WERI-Rb-1 (cell line): ENCODE measurements at regions not wholly inside any gene's neighbourhood (a gene's known extent, or its start where the extent isn't known, plus 50 kb on each side); places are given as distances from the start of the nearest gene placed in this dataset.
"Not testable (repeated sequence)": the region's sequence is repeated elsewhere in the genome, so short reads cannot be mapped to it uniquely, and the experiment has no call there.

Source experiments
- DNase-seq: peaks from one replicate; pipeline ENCODE4 v3.0.0-alpha.2; 2020
- H3K27ac ChIP-seq: fragments of 250-450 bp; sonication (Bioruptor Pico); 2 replicates; pipeline ENCODE4 v1.5.1; 2020; ENCODE audit warnings: mild to moderate bottlenecking, moderate library complexity
- H3K27me3 ChIP-seq: fragments of 250-450 bp; sonication (Bioruptor Pico); 2 replicates; pipeline ENCODE4 v1.5.1; 2021; ENCODE audit warnings: mild to moderate bottlenecking, low read depth, moderate library complexity; ENCODE audit not compliant: insufficient read depth, severe bottlenecking
- H3K36me3 ChIP-seq: fragments of 250-450 bp; sonication (Bioruptor Pico); 2 replicates; pipeline ENCODE4 v1.5.1; 2020; ENCODE audit warnings: mild to moderate bottlenecking, moderate library complexity
- H3K4me3 ChIP-seq: 2 replicates; pipeline ENCODE4 v1.5.1; 2011; ENCODE audit warnings: low read depth, mild to moderate bottlenecking, control low read depth, low read length
- H3K9me3 ChIP-seq: fragments of 250-450 bp; sonication (Bioruptor Pico); 2 replicates; pipeline ENCODE4 v1.5.1; 2021; ENCODE audit warnings: mild to moderate bottlenecking, moderate library complexity; ENCODE audit not compliant: severe bottlenecking
- TF ChIP-seq, protein P1 (sequence below): IDR thresholded peaks from 2 replicates; pipeline ENCODE4 v1.5.1; 2011; ENCODE audit warnings: low read depth, mild to moderate bottlenecking, control low read depth, inconsistent platforms, low read length

DNA sequence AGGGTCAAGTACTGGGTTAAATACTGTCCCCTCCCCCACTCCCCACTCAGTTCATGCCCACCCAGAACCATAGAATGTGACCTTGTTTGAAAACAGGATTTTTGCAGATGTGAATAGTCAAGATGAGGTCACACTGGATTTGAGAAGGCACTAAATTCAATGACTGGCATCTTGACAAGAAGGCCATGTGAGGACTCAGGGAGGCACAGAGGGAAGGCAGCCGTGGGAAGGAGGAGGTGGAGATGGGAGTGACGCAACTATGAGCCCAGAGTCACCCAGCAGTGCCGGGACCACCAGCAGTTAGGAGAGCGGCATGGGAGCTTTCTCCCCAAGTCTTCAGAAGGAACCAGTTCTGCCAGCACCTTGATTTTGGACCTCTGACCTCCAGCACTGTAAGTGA, 257.3 kb downstream of the BCL2 start:
- DNase-seq, result no peak
- Histone ChIP-seq H3K27ac (no peak overlapping the region), H3K4me3 (no peak overlapping the region), H3K27me3 (no peaks in the 10 kb centered on the region), H3K36me3 (no peaks in the 10 kb centered on the region), H3K9me3 (no peaks in the 10 kb centered on the region)
- TF ChIP-seq, protein P1, sequence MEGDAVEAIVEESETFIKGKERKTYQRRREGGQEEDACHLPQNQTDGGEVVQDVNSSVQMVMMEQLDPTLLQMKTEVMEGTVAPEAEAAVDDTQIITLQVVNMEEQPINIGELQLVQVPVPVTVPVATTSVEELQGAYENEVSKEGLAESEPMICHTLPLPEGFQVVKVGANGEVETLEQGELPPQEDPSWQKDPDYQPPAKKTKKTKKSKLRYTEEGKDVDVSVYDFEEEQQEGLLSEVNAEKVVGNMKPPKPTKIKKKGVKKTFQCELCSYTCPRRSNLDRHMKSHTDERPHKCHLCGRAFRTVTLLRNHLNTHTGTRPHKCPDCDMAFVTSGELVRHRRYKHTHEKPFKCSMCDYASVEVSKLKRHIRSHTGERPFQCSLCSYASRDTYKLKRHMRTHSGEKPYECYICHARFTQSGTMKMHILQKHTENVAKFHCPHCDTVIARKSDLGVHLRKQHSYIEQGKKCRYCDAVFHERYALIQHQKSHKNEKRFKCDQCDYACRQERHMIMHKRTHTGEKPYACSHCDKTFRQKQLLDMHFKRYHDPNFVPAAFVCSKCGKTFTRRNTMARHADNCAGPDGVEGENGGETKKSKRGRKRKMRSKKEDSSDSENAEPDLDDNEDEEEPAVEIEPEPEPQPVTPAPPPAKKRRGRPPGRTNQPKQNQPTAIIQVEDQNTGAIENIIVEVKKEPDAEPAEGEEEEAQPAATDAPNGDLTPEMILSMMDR, result no peak

DNA sequence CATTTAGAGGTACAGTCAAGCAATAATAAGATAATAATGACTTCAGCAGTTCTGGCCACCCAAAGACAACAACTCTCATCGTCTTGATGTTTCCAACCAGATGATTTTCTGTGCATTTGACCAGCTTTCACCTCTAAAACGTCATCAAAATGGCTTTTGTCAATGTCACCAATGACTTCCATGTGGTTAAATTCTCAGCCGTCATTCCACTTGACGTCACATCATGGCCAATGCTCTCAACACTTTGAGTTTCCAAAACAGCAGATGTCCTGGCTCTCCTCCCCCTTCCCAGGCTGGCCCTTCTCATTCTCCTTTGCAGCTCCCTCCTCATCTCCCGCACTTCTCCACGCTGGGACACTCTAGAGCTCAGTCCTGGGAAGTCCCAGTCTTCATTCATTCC, 258.3 kb downstream of the BCL2 start:
- no peak for DNase-seq
- H3K27ac ChIP-seq, result no peak overlapping the region
- H3K36me3 ChIP-seq, result no peaks in the 10 kb centered on the region
- H3K4me3 ChIP-seq, result no peak overlapping the region
- no peaks in the 10 kb centered on the region for H3K9me3 ChIP-seq
- TF ChIP-seq, protein P1, result no peak
- no peaks in the 10 kb centered on the region for H3K27me3 ChIP-seq

DNA sequence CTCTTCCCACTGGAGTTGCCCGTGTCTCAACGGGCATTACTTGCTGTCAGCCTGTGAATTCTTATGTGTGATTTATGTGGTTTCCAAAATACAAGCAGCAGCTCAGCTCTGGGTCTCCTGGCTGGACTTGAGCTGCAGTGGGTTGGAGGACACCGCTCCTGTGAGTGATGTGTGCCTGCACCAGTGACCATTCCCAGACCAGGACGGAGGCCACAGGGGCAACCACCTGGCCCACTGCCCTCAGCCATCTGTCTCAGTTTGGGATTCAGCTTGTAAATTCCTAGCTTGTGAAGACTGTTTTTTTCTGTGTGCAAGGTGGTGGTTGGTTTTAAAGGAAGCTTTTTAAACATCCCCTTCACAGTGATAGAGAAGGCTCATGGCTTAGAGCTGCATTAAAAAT, 261.0 kb downstream of the BCL2 start:
- H3K9me3 ChIP-seq, result no peaks in the 10 kb centered on the region
- H3K36me3 ChIP-seq, result no peaks in the 10 kb centered on the region
- H3K27me3 ChIP-seq, result no peaks in the 10 kb centered on the region
- TF ChIP-seq, protein P1, result no peak
- H3K4me3 ChIP-seq, result no peak overlapping the region
- DNase-seq, result peak; percentile 53
- no peak overlapping the region for H3K27ac ChIP-seq

DNA sequence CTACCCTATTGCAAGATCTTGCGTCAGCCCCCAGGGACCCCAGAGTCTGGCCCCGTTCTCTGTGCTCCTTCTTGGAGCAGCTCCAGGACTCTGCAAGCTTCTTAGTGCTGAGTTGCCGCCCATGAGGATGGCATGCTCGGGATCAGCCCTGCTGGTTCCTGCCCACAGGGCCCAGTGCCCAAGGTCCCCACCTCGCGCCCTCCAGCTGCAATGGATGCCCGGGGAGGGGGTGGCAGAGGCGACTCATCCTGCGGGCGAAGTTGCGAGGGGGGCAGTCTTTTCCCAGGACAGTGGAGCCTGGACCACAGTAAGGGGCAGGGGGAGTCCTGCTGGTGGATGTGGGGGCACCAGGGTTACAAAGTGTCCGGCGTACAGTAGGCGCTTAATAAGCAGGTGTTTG, 261.9 kb downstream of the BCL2 start:
- H3K4me3 ChIP-seq, result no peak overlapping the region
- H3K36me3 ChIP-seq, result no peaks in the 10 kb centered on the region
- TF ChIP-seq, protein P1, result no peak
- H3K27ac ChIP-seq, result no peak overlapping the region
- H3K27me3 ChIP-seq, result no peaks in the 10 kb centered on the region
- H3K9me3 ChIP-seq, result no peaks in the 10 kb centered on the region
- DNase-seq, result no peak

DNA sequence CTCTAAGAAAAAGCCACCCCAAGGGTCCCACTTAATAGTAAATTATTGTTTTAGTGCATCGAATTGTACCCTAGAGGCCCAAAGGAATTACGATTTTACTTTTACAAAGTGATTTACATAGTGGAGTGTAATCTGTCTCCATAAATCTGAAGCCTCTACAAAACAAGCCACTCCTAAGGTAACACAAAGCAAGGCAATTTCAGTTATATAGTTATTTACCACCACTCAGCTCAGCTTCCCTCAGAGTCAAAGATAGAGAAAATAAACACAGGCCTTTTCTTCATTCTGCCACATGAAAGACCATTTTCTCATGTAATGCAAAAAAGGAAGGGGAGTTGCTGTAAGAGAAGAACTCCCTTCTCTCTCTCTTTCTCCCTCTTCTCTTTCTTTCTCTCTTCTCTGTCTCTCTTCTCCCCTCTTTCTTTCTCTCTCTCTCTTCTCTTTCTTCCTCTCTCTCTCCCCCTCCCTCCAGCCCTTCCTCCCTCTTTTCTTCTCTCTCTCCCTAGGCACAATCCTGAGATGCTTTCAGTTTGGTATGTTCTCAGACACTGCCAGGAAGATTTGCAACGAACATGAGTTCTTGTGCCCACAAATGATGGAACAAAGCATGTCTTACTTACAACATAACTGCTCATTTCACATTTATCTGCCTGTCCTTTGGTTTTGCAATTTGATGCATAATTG, 264.5 kb downstream of the BCL2 start:
- H3K27ac ChIP-seq, result no peak overlapping the region
- TF ChIP-seq, protein P1, result no peak
- no peaks in the 10 kb centered on the region for H3K36me3 ChIP-seq
- H3K9me3 ChIP-seq, result no peaks in the 10 kb centered on the region
- no peak overlapping the region for H3K4me3 ChIP-seq
- no peaks in the 10 kb centered on the region for H3K27me3 ChIP-seq
- DNase-seq, result no peak

DNA sequence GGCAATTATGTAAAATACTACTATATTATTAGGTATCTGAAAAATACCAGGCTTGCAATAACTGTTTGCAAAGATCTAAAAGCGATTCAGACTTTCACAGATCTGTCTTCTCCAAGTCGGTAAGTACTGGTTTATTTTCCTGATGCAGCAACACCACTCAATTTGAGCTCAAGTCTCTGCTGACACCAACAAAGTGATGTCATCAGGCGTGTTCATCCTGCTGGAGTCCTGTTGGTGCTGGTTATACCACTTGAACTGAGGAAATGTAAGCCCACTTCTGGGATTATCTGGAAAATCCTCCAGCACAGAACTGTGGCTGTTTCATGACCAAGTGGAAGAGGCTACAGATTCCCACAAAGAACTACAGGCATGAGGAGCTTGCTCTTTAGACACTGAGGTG, 267.6 kb downstream of the BCL2 start:
- DNase-seq, result no peak
- Histone ChIP-seq H3K4me3 (no peak overlapping the region), H3K27me3 (no peaks in the 10 kb centered on the region), H3K36me3 (no peaks in the 10 kb centered on the region), H3K9me3 (no peaks in the 10 kb centered on the region), H3K27ac (no peak overlapping the region)
- TF ChIP-seq, protein P1, result no peak

DNA sequence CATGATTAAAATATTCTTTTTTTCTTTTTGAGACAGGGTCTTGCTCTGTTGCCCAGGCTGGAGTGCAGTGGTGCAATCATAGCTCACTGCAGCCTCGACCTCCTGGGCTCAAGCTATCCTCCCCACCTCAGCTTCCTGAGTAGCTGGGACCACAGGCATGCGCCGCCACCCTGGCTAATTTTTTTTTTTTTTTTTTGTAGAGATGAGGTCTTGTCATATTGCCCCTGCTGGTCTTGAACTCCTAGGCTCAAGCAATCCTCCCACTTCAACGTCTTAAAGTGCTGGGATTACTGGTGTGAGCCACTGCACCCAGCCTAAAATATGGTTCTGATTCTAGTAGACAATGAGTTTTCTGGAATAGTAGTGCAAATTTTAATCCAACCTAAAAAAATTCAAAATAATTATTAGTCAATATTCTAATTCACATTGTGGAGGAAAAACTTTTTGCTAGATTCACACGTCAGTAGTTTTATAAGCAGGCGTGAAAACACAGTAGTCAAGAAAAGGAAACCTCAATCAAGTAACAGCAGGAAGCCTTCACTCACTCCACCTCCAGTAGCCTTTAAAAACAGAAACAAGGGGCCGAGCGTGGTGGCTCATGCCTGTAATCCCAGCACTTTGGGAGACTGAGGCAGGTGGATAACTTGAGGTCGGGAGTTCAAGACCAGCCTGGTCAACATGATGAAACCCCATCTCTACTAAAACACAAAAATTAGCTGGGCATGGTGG, 268.7 kb downstream of the BCL2 start:
- H3K27me3 ChIP-seq, DNase-seq, H3K36me3 ChIP-seq, H3K27ac ChIP-seq, H3K4me3 ChIP-seq, H3K9me3 ChIP-seq: not testable (repeated sequence)
